GM18502 (cell line): ENCODE measurements at regions not wholly inside any gene's neighbourhood (a gene's known extent, or its start where the extent isn't known, plus 50 kb on each side); places are given as distances from the start of the nearest gene placed in this dataset.
A peak's percentile ranks its signal among the peaks of the same experiment; 100 is the strongest.

Experiments
- ATAC-seq: cut with Tn5 transposase; IDR thresholded peaks from one replicate; pipeline ENCODE4 v1.9.1; 2021; ENCODE audit warnings: mild to moderate bottlenecking; ENCODE audit not compliant: unreplicated experiment, poor library complexity

GRCh38 chr2:148567716-148568115, 76.8 kb upstream of the EPC2 start:
- ATAC-seq, result no peak

- ATAC-seq, result no peak
These were observed 76.0 kb upstream of the EPC2 start for GRCh38 chr2:148568597-148568996.

- ATAC-seq, result no peak
These were observed 75.3 kb upstream of the EPC2 start for GRCh38 chr2:148569221-148569620.

GRCh38 chr2:148570989-148571388, 73.6 kb upstream of the EPC2 start:
- ATAC-seq, result no peak

GRCh38 chr2:148577845-148578492, 66.6 kb upstream of the EPC2 start:
- peak; percentile 25 for ATAC-seq

- ATAC-seq, result peak; percentile 77
These were observed 66.1 kb upstream of the EPC2 start for GRCh38 chr2:148578493-148578884.

GRCh38 chr2:148582679-148583511, 61.7 kb upstream of the EPC2 start:
- no peak for ATAC-seq

- no peak for ATAC-seq
These were observed 58.9 kb upstream of the EPC2 start for GRCh38 chr2:148585696-148586095.

GRCh38 chr2:148586522-148587128, 57.9 kb upstream of the EPC2 start:
- ATAC-seq, result no peak

GRCh38 chr2:148590612-148591011, 53.9 kb upstream of the EPC2 start:
- ATAC-seq, result no peak

GRCh38 chr2:148592791-148593190, 51.8 kb upstream of the EPC2 start:
- no peak for ATAC-seq

- ATAC-seq, result no peak
These were observed 51.1 kb upstream of the EPC2 start for GRCh38 chr2:148593421-148593820.

- ATAC-seq, result no peak
These were observed 50.3 kb upstream of the EPC2 start for GRCh38 chr2:148594216-148594615.
